HG02970 (cell line): ENCODE measurements at regions not wholly inside any gene's neighbourhood (a gene's known extent, or its start where the extent isn't known, plus 50 kb on each side); places are given as distances from the start of the nearest gene placed in this dataset.
"Not testable (repeated sequence)": the region's sequence is repeated elsewhere in the genome, so short reads cannot be mapped to it uniquely, and the experiment has no call there.

Experiments used
- ATAC-seq: cut with Tn5 transposase; IDR thresholded peaks from one replicate; pipeline ENCODE4 v1.9.1; 2021; ENCODE audit warnings: mild to moderate bottlenecking, moderate library complexity, moderate number of reproducible peaks; ENCODE audit not compliant: unreplicated experiment, low FRiP score

GRCh38 chr3:104154896-104155295, 1211.8 kb upstream of the ALCAM start:
- ATAC-seq: no peak

DNA sequence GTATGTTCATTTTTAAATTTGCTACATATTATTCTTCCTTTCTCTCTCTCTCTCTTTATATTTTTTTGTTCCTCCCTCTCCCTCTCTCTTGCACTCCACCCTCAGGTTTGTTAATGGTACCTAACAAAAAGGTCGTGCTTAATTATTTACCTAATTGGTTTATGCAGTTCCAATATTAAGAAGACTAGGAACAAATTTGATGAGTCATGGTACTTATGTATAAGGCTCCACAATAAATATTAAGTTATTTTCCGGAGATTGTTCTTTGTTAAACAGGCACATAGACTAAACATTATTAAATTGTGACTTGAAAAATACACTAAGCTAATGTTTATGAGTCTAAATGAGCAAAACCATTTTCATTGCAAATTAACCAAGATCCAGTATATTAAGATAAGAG, 1200.8 kb upstream of the ALCAM start:
- no peak for ATAC-seq

GRCh38 chr3:104168386-104168785, 1198.3 kb upstream of the ALCAM start:
- no peak for ATAC-seq

DNA sequence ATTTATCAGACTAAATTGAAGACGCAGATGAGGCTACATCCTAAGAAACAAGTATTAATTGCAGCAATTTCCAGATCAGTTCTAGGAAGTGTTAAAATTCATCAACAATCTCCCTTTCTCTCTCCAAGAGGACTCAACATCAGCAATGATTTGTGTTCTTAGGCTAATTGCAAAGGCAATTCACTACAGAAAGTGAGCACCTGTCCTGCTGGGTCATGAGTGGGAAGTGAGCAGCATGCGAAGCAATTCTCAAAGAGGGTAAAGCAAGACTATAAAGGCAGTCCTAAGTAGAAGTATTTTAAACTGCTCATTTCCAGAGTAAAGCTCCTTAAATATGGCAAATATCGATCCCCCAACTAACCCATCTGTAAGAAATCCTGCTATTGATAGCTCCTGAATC, 1191.0 kb upstream of the ALCAM start:
- no peak for ATAC-seq

GRCh38 chr3:104176706-104177105, 1190.0 kb upstream of the ALCAM start:
- no peak for ATAC-seq

GRCh38 chr3:104178680-104179079, 1188.0 kb upstream of the ALCAM start:
- no peak for ATAC-seq

GRCh38 chr3:104180906-104181305, 1185.8 kb upstream of the ALCAM start:
- ATAC-seq: no peak

DNA sequence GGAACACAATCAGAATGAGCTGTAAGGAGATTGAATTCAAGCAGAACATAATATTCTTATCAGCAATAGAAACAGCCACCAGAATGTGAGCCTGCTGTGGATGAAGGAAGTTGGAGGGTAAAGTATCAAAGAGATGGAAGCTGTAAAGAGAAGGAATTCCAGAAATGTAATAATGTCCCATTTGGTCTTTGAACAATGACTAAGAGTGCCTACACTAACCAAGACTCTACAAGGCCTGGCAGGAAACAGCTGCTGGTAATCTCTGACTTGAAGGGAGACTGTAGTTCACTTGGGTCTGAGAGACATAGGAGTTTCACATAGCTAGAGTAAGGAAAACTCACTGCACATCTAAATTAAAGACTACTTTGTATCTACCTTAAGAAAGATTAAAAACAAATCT, 1176.0 kb upstream of the ALCAM start:
- ATAC-seq: no peak

DNA sequence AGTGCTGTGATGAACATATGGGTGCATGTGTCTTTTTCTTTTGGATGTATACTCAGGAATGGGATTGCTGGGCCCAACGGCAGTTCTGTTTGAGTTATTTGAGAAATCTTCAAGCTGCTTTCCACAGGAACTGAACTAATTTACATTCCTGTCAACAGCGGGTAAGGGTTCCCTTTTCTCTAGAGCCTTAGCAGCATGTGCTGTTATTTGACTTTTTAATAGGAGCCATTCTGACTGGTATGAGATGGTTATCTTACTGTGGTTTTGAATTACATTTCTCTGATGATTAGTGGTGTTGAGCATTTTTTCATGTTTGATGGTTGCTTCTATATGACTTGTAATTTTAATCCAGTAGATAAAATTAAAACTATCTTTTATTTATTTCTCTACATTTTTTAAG, 1168.6 kb upstream of the ALCAM start:
- ATAC-seq: no peak

DNA sequence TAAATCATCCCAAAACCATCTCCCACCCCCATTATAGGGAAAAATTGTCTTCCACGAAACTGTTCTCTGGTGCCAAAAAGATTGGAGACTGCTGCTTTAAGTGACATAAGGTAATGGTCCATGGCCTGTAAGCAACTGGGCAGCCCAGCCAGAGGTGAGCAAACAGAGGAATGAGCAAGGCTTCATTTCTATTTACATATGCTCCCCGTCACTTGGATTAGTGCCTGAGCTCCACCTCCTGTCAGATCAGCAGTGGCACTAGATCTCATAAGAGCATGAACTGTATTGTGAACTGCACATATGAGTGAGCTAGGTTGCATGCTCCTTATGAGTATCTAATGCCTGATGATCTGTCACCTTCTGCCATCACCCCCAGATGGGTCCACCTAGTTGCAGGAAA, 1159.8 kb upstream of the ALCAM start:
- no peak for ATAC-seq

- ATAC-seq: no peak
These were observed 1152.4 kb upstream of the ALCAM start for GRCh38 chr3:104214277-104214676.

GRCh38 chr3:104214937-104215336, 1151.8 kb upstream of the ALCAM start:
- ATAC-seq: no peak

DNA sequence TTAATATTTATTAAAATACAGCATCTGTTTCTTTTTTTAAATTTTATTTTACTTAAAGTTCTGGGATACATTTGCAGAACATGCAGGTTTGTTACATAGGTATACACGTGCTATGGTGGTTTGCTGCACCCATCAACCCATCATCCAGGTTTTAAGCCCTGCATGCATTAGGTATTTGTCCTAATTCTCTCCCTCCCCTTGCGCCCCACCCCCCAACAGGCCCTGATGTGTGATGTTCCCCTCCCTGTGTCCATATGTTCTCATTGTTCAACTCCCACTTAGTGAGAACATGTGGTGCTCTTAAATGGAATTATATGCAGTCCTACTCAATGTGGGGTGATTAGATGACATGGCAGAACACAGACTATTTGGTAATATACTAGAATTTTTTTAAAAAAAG, 1147.7 kb upstream of the ALCAM start:
- ATAC-seq: not testable (repeated sequence)

DNA sequence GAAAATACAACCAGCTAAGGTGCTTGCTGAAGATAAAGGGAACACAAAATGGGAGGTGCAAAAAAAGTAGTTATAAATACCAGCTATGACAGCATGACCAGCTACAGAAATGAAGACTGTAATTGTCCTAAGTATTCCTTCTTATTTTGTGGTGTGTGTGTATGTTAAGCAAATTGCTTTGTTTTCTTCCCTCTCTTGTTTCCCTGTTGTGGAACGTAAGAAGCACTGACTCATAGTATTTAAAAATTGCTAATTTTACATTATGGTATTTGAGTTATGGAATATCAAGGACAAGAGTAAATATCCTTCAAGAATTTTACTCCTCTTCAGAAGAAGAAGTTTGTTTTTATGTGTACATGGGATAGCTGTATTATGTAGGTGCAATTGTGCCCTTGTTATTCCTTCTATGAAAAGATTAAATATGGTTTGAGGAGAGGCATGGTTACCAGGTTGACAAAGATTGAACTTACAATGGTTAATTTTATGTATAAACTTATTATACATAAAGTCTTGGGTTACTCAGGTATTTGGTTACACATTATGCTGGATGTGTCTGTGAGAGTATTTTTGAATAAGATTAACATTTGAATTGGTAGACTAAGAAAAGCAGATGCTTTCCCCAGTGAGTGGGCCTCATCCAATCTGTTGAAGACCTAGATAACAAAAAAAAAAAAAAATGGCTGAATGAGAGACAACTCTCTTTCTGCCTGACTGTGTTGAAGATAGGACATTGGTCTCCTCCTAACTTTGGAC, 1132.1 kb upstream of the ALCAM start:
- no peak for ATAC-seq

- ATAC-seq: no peak
These were observed 1122.0 kb upstream of the ALCAM start for GRCh38 chr3:104244680-104245220.

GRCh38 chr3:104245261-104245660, 1121.4 kb upstream of the ALCAM start:
- no peak for ATAC-seq

DNA sequence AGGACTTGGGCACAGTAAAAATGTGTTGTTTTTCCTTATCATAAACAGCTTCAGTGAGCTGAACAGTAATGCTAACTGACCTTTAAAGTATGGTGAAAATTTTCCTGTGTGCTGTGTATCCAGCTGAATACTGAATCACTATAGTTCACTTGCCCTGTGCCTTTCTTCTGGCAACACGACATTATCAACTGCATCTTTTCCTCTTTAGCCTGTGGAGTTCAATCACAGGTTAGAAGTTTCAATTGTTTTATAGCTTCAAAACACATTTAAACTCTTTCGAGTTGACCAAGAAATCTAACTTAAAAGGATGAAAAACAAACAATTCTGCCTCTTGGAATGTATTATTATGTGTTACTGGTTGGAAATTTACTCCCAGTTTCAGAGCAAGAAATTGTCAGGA, 1120.7 kb upstream of the ALCAM start:
- no peak for ATAC-seq

DNA sequence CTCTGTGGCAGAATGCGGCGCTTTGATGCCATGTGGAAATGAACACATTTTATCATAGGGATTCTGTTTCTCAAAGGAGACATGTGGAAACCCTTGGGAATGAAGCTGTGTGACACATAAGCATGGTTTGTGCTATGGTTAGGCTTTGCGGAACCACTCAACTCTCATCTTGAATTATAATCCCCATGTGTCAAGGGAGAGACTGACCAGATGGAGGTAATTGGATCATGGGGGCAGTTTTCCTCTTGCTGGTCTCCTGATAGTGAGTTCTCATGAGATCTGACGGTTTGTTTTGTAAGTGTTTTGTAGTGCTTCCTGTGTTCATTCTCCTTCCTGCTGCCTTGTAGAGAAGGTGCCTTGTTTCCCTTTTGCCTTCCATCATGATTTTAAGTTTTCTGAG, 1109.2 kb upstream of the ALCAM start:
- ATAC-seq: no peak

GRCh38 chr3:104263477-104263876, 1103.2 kb upstream of the ALCAM start:
- no peak for ATAC-seq

- ATAC-seq: not testable (repeated sequence)
These were observed 1100.5 kb upstream of the ALCAM start for GRCh38 chr3:104266219-104266618.

DNA sequence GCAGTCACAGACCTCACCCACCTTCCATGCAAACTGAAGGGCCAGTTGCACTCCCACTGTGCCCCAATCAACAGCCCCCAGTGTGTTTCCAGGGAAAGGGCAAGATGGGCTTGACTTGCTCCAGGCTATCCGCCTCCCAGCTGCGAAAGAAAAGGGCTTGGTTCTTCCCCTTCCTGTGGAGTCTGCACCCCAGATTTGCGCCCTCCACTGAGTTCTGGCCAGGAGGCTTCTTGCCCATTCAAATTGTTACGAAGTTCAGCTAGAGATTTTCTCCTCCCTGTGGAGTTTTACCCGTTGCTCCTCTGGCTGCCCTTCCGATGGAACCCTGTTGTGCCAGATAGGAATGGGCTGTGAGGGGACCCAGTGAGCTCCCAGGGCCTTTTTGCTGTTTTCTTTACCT, 1096.9 kb upstream of the ALCAM start:
- no peak for ATAC-seq

DNA sequence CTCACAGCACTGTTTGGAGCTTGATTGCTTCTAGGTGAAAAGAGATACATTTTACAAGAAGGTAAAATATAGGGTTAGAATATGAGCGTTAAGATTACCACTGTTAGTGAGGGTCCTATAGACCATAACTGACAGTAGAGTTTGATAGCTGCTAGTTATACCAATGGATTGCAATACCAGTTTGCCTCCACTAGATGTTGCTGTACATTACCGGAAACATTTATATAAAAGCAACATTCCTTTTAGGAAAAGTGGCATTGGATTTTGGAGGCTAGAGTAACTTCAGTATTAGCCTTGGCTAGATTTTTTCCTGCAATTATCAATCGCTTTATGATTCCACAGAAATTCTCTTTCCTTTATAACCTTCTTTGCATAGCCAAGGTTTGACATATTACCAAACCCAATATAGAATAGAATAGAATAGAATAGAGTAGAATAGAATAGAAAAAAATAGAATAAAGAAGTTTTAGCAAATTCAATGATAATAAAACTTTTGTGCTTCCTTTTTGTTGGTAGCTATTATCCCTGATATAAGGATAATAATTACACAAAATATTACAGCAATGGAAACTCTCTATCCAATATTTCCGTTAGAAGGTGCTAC, 1093.6 kb upstream of the ALCAM start:
- no peak for ATAC-seq
